Naive thymus-derived CD4-positive, alpha-beta T cell (primary cell): ENCODE measurements at regions not wholly inside any gene's neighbourhood (a gene's known extent, or its start where the extent isn't known, plus 50 kb on each side); places are given as distances from the start of the nearest gene placed in this dataset.

ENCODE experiments used
- ATAC-seq: fragments of 150-1000 bp; cut with Tn5 transposase; 2 replicates; pipeline ENCODE4 v1.10.0; 2021; ENCODE audit warnings: mild to moderate bottlenecking, moderate library complexity
- CTCF ChIA-PET: fragments of 350-600 bp; sonication (Branson Sonifier 250); formaldehyde crosslinking; loops from one replicate; lab custom pipeline; 2021; ENCODE audit warnings: antibody characterized with exemption; lab: Charles Lee
- POLR2A ChIA-PET: fragments of 350-600 bp; sonication (Branson Sonifier 250); formaldehyde crosslinking; loops from one replicate; lab custom pipeline; 2021; ENCODE audit warnings: antibody characterized with exemption, inconsistent platforms; lab: Charles Lee
- DNase-seq, 9 donors: peaks; one replicate each; pipeline versions ENCODE4 v3.0.0 to v3.0.0-alpha.2; 2020 to 2022; ENCODE audit warnings: mixed read lengths in 1 of 9
- H3K27ac ChIP-seq: one replicate; pipeline ENCODE4 v1.7.0; 2013; ENCODE audit warnings: mild to moderate bottlenecking, low read depth, low read length, moderate library complexity
- H3K27me3 ChIP-seq, 2 donors: one replicate each; pipeline ENCODE4 v1.7.0; 2013; ENCODE audit warnings: low read length in 2 of 2, mild to moderate bottlenecking in 2 of 2, moderate library complexity in 2 of 2; ENCODE audit not compliant: control insufficient read depth in 2 of 2, insufficient read depth in 2 of 2
- H3K36me3 ChIP-seq, 3 experiments: 1 replicate in 2 of 3; 2 replicates in 1 of 3; pipeline ENCODE4 v1.7.0; 2013; ENCODE audit warnings: low read length in 3 of 3, mild to moderate bottlenecking in 3 of 3, moderate library complexity in 1 of 3; ENCODE audit not compliant: insufficient read depth in 3 of 3, control insufficient read depth in 2 of 3
- H3K4me1 ChIP-seq, 2 donors: one replicate each; pipeline ENCODE4 v1.7.0; 2013; ENCODE audit warnings: low read length in 2 of 2, mild to moderate bottlenecking in 2 of 2, moderate library complexity in 1 of 2; ENCODE audit not compliant: control insufficient read depth in 2 of 2, insufficient read depth in 2 of 2
- H3K4me3 ChIP-seq: 2 replicates; pipeline ENCODE4 v1.7.0; 2013; ENCODE audit warnings: mild to moderate bottlenecking, low read length
- H3K9me3 ChIP-seq, 3 experiments: 1 replicate in 2 of 3; 2 replicates in 1 of 3; pipeline ENCODE4 v1.7.0; 2013; ENCODE audit warnings: low read length in 3 of 3; ENCODE audit not compliant: control insufficient read depth in 2 of 3
- H3K27ac Mint-ChIP-seq, 9 donors: one replicate each; pipeline ENCODE4 v1.8.0; 2020 to 2022; ENCODE audit warnings: mixed read lengths in 9 of 9, mild to moderate bottlenecking in 8 of 9, moderate library complexity in 5 of 9, inconsistent platforms in 2 of 9
- H3K27me3 Mint-ChIP-seq, 5 donors: one replicate each; pipeline ENCODE4 v1.8.0; 2021 to 2022; ENCODE audit warnings: mixed read lengths in 5 of 5, mild to moderate bottlenecking in 1 of 5
- H3K36me3 Mint-ChIP-seq, 5 donors: one replicate each; pipeline ENCODE4 v1.8.0; 2020 to 2022; ENCODE audit warnings: mixed read lengths in 5 of 5, mild to moderate bottlenecking in 3 of 5, inconsistent platforms in 1 of 5
- H3K4me1 Mint-ChIP-seq, 7 donors: one replicate each; pipeline ENCODE4 v1.8.0; 2020 to 2022; ENCODE audit warnings: mixed read lengths in 7 of 7, mild to moderate bottlenecking in 3 of 7, inconsistent platforms in 1 of 7
- H3K4me3 Mint-ChIP-seq, 10 donors: one replicate each; pipeline ENCODE4 v1.8.0; 2020 to 2022; ENCODE audit warnings: mild to moderate bottlenecking in 10 of 10, mixed read lengths in 10 of 10, moderate library complexity in 6 of 10, inconsistent platforms in 2 of 10
- H3K9me3 Mint-ChIP-seq, 11 donors: one replicate each; pipeline ENCODE4 v1.8.0; 2020 to 2022; ENCODE audit warnings: mixed read lengths in 11 of 11, mild to moderate bottlenecking in 4 of 11, inconsistent platforms in 1 of 11, moderate library complexity in 1 of 11
- intact Hi-C, 2 donors: fragments of 100-400 bp; cut with micrococcal nuclease; formaldehyde crosslinking; loops; one replicate each; pipeline ENCODE4 v1.15.1; 2023

DNA sequence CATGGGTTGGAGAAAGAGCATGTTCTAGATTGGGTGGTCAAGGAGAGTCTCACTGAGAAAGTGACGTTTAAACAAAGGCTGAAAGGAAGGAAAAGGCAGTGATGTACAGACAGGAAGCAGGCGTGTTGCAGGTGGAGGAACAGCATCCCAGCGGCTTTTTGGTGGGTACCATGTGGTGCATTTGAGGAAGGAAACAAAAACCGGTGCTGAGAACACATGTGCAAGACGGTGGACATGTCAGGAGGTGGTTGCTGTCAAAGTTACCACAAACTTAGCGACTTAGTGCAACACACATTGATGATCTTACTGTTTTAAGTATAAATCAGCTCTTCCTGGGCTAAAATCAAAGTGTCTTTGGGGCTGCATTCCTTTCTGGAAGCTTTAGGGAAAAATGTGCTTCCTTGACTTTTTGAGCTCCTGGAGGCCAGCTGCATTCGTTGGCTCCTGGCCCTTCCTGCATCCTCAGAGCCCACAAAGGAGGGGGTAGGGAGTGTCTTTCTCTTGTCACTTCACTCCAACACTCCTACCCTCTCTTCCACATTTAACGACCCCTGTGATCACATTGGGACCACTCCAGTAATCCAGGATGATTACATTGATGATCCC lies 380.6 kb downstream of the FBXO15 start:
- Histone ChIP-seq H3K27ac (no peak overlapping the region), H3K27me3 (no peaks in the 10 kb centered on the region), H3K4me1 (no peaks in the 10 kb centered on the region), H3K9me3 (no peaks in the 10 kb centered on the region), H3K36me3 (no peaks in the 10 kb centered on the region), H3K4me3 (no peak overlapping the region)
- ATAC-seq: no peak
- Mint-ChIP-seq H3K4me3 (no peak overlapping the region), H3K27me3 (peaks cover 0 to 34% (median 17%) of the 10 kb centered on the region in 5 donors), H3K4me1 (peaks cover 0 to 13% (median 3%) of the 10 kb centered on the region in 7 donors), H3K9me3 (peaks cover 0 to 8% (median 0%) of the 10 kb centered on the region in 11 donors), H3K36me3 (no peaks in the 10 kb centered on the region), H3K27ac (no peak overlapping the region)
- POLR2A ChIA-PET: no interaction called here
- intact Hi-C loops: no loop called here
- no peak for DNase-seq
- CTCF ChIA-PET: no interaction called here

DNA sequence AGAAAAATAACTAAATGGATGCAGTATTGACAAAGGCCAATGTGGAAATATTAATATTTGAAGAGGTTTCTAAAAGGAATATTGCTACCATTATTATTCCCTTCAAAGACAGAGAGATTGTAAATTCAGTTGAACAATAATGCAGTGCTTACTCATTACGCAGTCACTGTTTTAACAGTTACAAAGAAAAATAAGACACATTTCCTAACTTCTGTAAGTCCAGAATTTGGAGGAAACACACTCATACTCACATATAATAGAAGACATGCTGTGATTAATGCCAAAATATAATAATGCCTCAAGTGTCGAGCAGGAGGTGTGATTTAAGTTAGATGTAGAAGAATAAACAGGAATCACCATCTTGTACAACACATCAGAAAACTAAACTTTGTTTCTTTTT lies 389.2 kb downstream of the FBXO15 start:
- POLR2A ChIA-PET: no interaction called here
- H3K4me3 Mint-ChIP-seq: no peak overlapping the region
- H3K9me3 ChIP-seq: no peaks in the 10 kb centered on the region

DNA sequence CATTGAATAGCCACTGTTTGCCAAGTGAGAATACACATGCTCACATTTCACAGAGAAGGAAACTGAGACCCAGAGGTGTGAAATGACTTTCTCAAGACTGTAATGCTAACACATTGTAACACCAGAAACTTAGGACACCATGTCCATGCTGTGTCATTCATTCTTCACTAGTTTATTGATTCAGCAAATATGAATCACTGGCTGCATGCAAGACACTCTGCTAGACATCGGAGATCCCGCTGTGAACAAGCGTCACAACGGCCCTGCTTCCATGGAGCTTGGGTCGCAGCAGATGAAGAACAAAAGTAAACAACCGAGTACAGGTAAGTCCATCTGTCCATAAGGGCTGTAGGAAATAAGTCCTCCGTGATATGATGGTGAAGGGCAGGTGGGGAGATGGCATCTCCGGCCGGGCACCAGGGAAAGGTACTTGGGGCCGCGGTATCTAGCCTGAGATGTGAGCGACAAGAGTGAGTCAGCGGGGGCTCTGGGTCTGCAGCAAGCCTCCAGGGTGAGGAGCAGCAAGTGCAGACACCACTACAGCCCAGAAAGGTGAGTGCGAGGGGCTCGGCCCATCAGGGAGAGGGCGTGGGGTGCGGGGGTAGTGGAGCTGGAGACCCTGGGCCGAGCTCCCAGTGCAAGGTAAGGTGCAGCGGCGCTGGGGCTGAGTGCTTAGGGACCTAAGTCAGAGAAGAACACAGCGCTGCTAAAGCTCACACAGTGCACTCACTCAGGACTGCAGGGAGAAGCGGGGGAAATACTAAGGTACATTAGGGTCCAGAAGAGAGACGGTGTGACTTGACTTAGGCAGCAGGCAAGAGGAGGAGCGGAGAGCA lies 391.2 kb downstream of the FBXO15 start:
- Histone ChIP-seq H3K4me1 (no peaks in the 10 kb centered on the region), H3K9me3 (no peaks in the 10 kb centered on the region), H3K27ac (no peak overlapping the region), H3K4me3 (no peak overlapping the region), H3K36me3 (no peaks in the 10 kb centered on the region), H3K27me3 (no peaks in the 10 kb centered on the region)
- Mint-ChIP-seq H3K9me3 (peaks cover 0 to 4% (median 0%) of the 10 kb centered on the region in 11 donors), H3K27me3 (no peaks in the 10 kb centered on the region), H3K27ac (no peak overlapping the region), H3K4me3 (no peak overlapping the region), H3K36me3 (no peaks in the 10 kb centered on the region), H3K4me1 (no peaks in the 10 kb centered on the region)
- ATAC-seq (no peak), DNase-seq (no peak)
- intact Hi-C loops: no loop called here
- CTCF ChIA-PET: interaction anchor here (0.6 kb wide), 1 partner anchor 73 kb away, joined by 3 read pairs; no protein-coding TSS in a partner anchor
- POLR2A ChIA-PET: no interaction called here

More for the DNA sequence above, 389.2 kb downstream of the FBXO15 start:
- Mint-ChIP-seq H3K9me3 (peaks cover 0 to 5% (median 0%) of the 10 kb centered on the region in 11 donors), H3K36me3 (no peaks in the 10 kb centered on the region), H3K4me1 (no peaks in the 10 kb centered on the region), H3K27me3 (peaks cover 0 to 5% (median 0%) of the 10 kb centered on the region in 5 donors), H3K27ac (no peak overlapping the region)
- H3K27ac ChIP-seq: no peak overlapping the region
- ATAC-seq (no peak), DNase-seq (no peak)
- CTCF ChIA-PET: no interaction called here
- no peak overlapping the region for H3K4me3 ChIP-seq
- intact Hi-C loops: no loop called here
- H3K36me3 ChIP-seq: no peaks in the 10 kb centered on the region
- H3K4me1 ChIP-seq: no peaks in the 10 kb centered on the region
- H3K27me3 ChIP-seq: no peaks in the 10 kb centered on the region

DNA sequence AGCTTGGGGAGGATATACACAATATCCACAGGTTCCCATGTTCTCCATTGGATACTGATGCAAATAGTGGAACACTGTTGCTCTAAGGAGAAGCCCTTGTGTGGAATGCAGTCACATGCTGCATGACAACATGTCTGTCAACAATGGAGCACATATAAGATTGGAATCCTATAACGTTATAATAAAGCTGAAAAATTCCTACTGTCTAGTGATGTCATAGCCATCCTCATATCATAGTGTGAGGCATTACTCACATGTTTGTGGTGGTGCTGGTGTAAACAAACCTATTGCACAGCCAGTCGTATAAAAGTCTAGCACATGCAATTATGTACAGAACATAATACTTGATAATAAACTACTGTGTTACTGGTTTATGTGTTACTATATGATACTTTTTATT lies 394.7 kb downstream of the FBXO15 start:
- Histone ChIP-seq H3K36me3 (no peaks in the 10 kb centered on the region), H3K4me3 (no peak overlapping the region), H3K4me1 (no peaks in the 10 kb centered on the region), H3K27me3 (no peaks in the 10 kb centered on the region), H3K9me3 (no peaks in the 10 kb centered on the region), H3K27ac (no peak overlapping the region)
- H3K4me1 Mint-ChIP-seq: no peaks in the 10 kb centered on the region
- CTCF ChIA-PET: no interaction called here
- POLR2A ChIA-PET: no interaction called here
- ATAC-seq (no peak), DNase-seq (no peak)
- intact Hi-C loops: no loop called here
- H3K4me3 Mint-ChIP-seq: no peak overlapping the region
- H3K9me3 Mint-ChIP-seq: peaks cover 0 to 6% (median 0%) of the 10 kb centered on the region in 11 donors
- no peaks in the 10 kb centered on the region for H3K36me3 Mint-ChIP-seq
- no peaks in the 10 kb centered on the region for H3K27me3 Mint-ChIP-seq
- no peak overlapping the region for H3K27ac Mint-ChIP-seq

DNA sequence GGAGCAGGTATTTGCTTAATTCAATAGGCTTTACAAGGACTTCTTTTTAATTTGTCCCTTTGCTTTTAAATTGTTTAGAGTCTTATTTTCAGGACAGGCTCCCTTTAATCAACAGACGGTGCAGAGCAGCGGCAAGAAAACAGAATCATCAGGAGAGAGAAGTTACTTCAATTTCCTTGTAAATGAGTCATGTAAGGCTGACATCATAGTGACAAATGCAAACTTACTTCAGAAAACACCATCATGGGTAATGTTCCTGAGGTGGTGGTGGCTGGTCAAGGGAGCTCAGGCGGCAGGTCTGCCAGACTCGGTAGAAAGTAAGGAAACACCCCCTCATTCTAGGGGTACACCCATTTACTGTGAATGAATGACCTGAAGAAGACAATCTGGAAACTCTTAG lies 395.1 kb downstream of the FBXO15 start:
- H3K36me3 Mint-ChIP-seq: no peaks in the 10 kb centered on the region
- no peaks in the 10 kb centered on the region for H3K9me3 ChIP-seq
- intact Hi-C loops: no loop called here
- no peaks in the 10 kb centered on the region for H3K36me3 ChIP-seq
- H3K9me3 Mint-ChIP-seq: peaks cover 0 to 6% (median 0%) of the 10 kb centered on the region in 11 donors
- no peaks in the 10 kb centered on the region for H3K27me3 ChIP-seq
- no peaks in the 10 kb centered on the region for H3K4me1 ChIP-seq
- H3K4me3 ChIP-seq: no peak overlapping the region
- no peak overlapping the region for H3K27ac ChIP-seq
- DNase-seq: no peak
- H3K4me1 Mint-ChIP-seq: no peaks in the 10 kb centered on the region
- no peak for ATAC-seq
- no peaks in the 10 kb centered on the region for H3K27me3 Mint-ChIP-seq
- ChIA-PET POLR2A (no interaction called here), CTCF (no interaction called here)
- H3K27ac Mint-ChIP-seq: no peak overlapping the region
- no peak overlapping the region for H3K4me3 Mint-ChIP-seq

DNA sequence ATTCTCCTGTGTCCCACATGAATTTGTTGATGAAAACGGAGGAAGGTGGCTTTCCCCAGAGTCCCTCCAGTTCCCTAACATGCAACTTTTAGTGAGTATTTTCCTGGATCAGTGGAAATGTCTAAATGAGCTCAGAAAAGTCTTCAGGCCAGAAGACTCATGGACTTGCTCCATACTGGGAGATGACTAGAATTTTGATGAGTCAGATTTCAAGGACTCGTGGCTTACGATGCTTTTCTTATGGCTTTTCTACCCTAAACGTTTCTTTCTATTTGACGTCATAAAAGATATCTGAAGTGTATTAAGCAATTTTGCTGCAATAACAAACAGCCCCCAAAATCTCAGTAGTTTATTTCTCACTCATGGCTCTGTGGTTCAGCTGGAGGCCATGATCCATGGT lies 397.6 kb downstream of the FBXO15 start:
- H3K36me3 Mint-ChIP-seq: no peaks in the 10 kb centered on the region
- intact Hi-C loops: no loop called here
- ATAC-seq (no peak), DNase-seq (no peak)
- no peaks in the 10 kb centered on the region for H3K27me3 ChIP-seq
- H3K9me3 ChIP-seq: no peaks in the 10 kb centered on the region
- no peaks in the 10 kb centered on the region for H3K36me3 ChIP-seq
- H3K9me3 Mint-ChIP-seq: peaks cover 0 to 3% (median 0%) of the 10 kb centered on the region in 11 donors
- no peaks in the 10 kb centered on the region for H3K27me3 Mint-ChIP-seq
- no peaks in the 10 kb centered on the region for H3K4me1 ChIP-seq
- H3K27ac Mint-ChIP-seq: no peak overlapping the region
- no peak overlapping the region for H3K4me3 ChIP-seq
- no peak overlapping the region for H3K27ac ChIP-seq
- CTCF ChIA-PET: no interaction called here
- no peaks in the 10 kb centered on the region for H3K4me1 Mint-ChIP-seq
- POLR2A ChIA-PET: no interaction called here
- no peak overlapping the region for H3K4me3 Mint-ChIP-seq

DNA sequence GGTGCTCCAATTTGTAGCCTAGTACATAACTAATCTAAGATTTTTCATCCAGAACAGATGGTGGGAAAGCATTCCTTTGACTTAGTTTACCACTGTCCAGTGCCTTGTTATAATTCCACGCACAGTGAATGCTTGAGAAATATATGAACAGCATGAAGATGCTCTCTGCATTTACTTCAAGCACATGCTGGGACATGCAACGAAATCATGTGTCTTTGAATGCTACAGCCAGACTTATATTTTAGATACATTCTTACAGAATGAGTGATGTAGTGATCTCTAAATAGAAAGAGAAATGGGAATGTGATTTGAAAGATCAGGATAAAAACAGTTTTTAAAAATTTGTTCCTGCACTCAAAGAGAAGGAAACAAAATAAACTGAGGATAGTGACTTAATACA lies 398.3 kb downstream of the FBXO15 start:
- CTCF ChIA-PET: no interaction called here
- H3K4me1 ChIP-seq: no peaks in the 10 kb centered on the region
- Mint-ChIP-seq H3K9me3 (peaks cover 0 to 3% (median 0%) of the 10 kb centered on the region in 11 donors), H3K27me3 (no peaks in the 10 kb centered on the region), H3K36me3 (no peaks in the 10 kb centered on the region), H3K4me3 (no peak overlapping the region), H3K4me1 (no peaks in the 10 kb centered on the region), H3K27ac (no peak overlapping the region)
- POLR2A ChIA-PET: no interaction called here
- H3K27ac ChIP-seq: no peak overlapping the region
- H3K36me3 ChIP-seq: no peaks in the 10 kb centered on the region
- no peaks in the 10 kb centered on the region for H3K27me3 ChIP-seq
- intact Hi-C loops: no loop called here
- no peaks in the 10 kb centered on the region for H3K9me3 ChIP-seq
- ATAC-seq (no peak), DNase-seq (no peak)
- H3K4me3 ChIP-seq: no peak overlapping the region
